ENCODE measurements at regions not wholly inside any gene's neighbourhood (a gene's known extent, or its start where the extent isn't known, plus 50 kb on each side); places are given as distances from the start of the nearest gene placed in this dataset.
"Not testable (repeated sequence)": the region's sequence is repeated elsewhere in the genome, so short reads cannot be mapped to it uniquely, and the experiment has no call there.

- no peak for DNase-seq
Measured at GRCh38 chr20:43363506-43363905, 94.2 kb upstream of the SRSF6 start.

- DNase-seq = no peak
Measured at GRCh38 chr20:43361526-43361925, 96.2 kb upstream of the SRSF6 start.

- no peak for DNase-seq
Measured at GRCh38 chr20:43360016-43360415, 97.7 kb upstream of the SRSF6 start.

- DNase-seq = no peak
Measured at GRCh38 chr20:43358811-43359210, 98.9 kb upstream of the SRSF6 start.

GRCh38 chr20:43357352-43357751 is 100.3 kb upstream of the SRSF6 start:
- DNase-seq = no peak

- DNase-seq = no peak
Measured at GRCh38 chr20:43355610-43356009, 102.1 kb upstream of the SRSF6 start.

- no peak for DNase-seq
Measured at GRCh38 chr20:43352996-43353395, 104.7 kb upstream of the SRSF6 start.

- DNase-seq = not testable (repeated sequence)
Measured at GRCh38 chr20:43350694-43351093, 107.0 kb upstream of the SRSF6 start.

GRCh38 chr20:43349841-43350240 is 107.9 kb upstream of the SRSF6 start:
- DNase-seq = no peak

- not testable (repeated sequence) for DNase-seq
Measured at GRCh38 chr20:43347839-43348238, 109.9 kb upstream of the SRSF6 start.

- no peak for DNase-seq
Measured at GRCh38 chr20:43345676-43346075, 112.0 kb upstream of the SRSF6 start.

- DNase-seq = no peak
Measured at GRCh38 chr20:43341511-43341910, 116.2 kb upstream of the SRSF6 start.

- no peak for DNase-seq
Measured at GRCh38 chr20:43337036-43337435, 120.7 kb upstream of the SRSF6 start.

- DNase-seq = no peak
Measured at GRCh38 chr20:43334080-43334479, 123.6 kb upstream of the SRSF6 start.

GRCh38 chr20:43331906-43332305 is 125.8 kb upstream of the SRSF6 start:
- no peak for DNase-seq

- no peak for DNase-seq
Measured at GRCh38 chr20:43328697-43329096, 129.0 kb upstream of the SRSF6 start.

- DNase-seq = not testable (repeated sequence)
Measured at GRCh38 chr20:43327234-43327633, 130.5 kb upstream of the SRSF6 start.

GRCh38 chr20:43325926-43326325 is 131.8 kb upstream of the SRSF6 start:
- DNase-seq = no peak

- DNase-seq = no peak
Measured at GRCh38 chr20:43323592-43323991, 133.9 kb upstream of the PTPRT start.

GRCh38 chr20:43322851-43323250 is 133.1 kb upstream of the PTPRT start:
- peak; percentile 19 for DNase-seq

- no peak for DNase-seq
Measured at GRCh38 chr20:43320536-43320935, 130.8 kb upstream of the PTPRT start.

- DNase-seq = no peak
Measured at GRCh38 chr20:43318755-43319297, 129.1 kb upstream of the PTPRT start.

GRCh38 chr20:43316271-43316670 is 126.6 kb upstream of the PTPRT start:
- no peak for DNase-seq

GRCh38 chr20:43309266-43309665 is 119.6 kb upstream of the PTPRT start:
- no peak for DNase-seq

GRCh38 chr20:43306837-43307236 is 117.1 kb upstream of the PTPRT start:
- DNase-seq = no peak

GRCh38 chr20:43305749-43306148 is 116.0 kb upstream of the PTPRT start:
- DNase-seq = no peak

All from DMS53 (cell line).